ENCODE measurements at regions not wholly inside any gene's neighbourhood (a gene's known extent, or its start where the extent isn't known, plus 50 kb on each side); places are given as distances from the start of the nearest gene placed in this dataset.

DNA sequence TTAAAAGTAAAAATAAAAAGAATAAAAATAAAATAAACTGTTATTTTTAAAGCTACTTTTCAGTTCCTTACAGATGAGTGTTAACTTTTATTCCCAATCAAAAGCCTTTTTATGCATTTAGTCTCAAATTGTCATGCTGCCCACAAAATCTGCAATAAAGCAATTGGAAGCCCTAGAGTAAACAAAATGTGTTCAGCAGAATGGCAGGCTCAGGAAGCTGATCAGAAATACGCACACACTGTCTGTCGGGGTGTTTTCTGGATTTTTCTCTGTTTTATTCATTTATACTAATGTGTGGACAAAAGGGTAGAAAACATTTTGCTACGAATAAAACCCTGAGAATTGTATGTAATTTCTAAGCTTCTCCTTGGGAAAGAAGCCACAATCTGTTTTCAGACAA lies 162.8 kb downstream of the RCN1 start:
- no peaks in the 10 kb centered on the region for H3K9me3 ChIP-seq (ENCODE audit: control insufficient read depth in 4 of 4, low read length in 3 of 4)
- H3K36me3 ChIP-seq (ENCODE audit: control insufficient read depth in 4 of 4, insufficient read depth in 3 of 4, low read depth in 1 of 4, low read length in 3 of 4) = no peaks in the 10 kb centered on the region
- no peak overlapping the region for H3K4me3 ChIP-seq (ENCODE audit: low read depth in 1 of 3, low read length in 3 of 3)
- H3K27me3 ChIP-seq (ENCODE audit: control insufficient read depth in 4 of 4, insufficient read depth in 4 of 4, low read length in 3 of 4) = peaks cover 0 to 5% (median 0%) of the 10 kb centered on the region in 4 donors
- H3K9ac ChIP-seq (ENCODE audit: low read depth in 1 of 2, low read length in 2 of 2) = no peak overlapping the region
- H3K27ac ChIP-seq (ENCODE audit: low read depth in 1 of 2, low read length in 2 of 2) = no peak overlapping the region
- H3K4me1 ChIP-seq (ENCODE audit: control insufficient read depth in 4 of 4, insufficient read depth in 4 of 4, low read length in 3 of 4) = no peaks in the 10 kb centered on the region
- no peak for DNase-seq (ENCODE audit: low spot score)
- WGBS = 78% methylated on average over 3 of the region's 3 CpGs
- TF ChIP-seq RXRA (IDR thresholded peaks at IDR 0.05) (no peak), HNF4A (conservative IDR thresholded peaks at IDR 0.05) (no peak), SP1 (IDR thresholded peaks at IDR 0.05) (no peak), RAD21 (IDR thresholded peaks at IDR 0.05) (no peak), HNF4G (IDR thresholded peaks at IDR 0.05) (no peak), FOXA1 (IDR thresholded peaks at IDR 0.05) (no peak), TAF1 (conservative IDR thresholded peaks at IDR 0.05) (no peak), ATF3 (IDR thresholded peaks at IDR 0.05) (no peak)
- TF ChIP-seq, protein P1, sequence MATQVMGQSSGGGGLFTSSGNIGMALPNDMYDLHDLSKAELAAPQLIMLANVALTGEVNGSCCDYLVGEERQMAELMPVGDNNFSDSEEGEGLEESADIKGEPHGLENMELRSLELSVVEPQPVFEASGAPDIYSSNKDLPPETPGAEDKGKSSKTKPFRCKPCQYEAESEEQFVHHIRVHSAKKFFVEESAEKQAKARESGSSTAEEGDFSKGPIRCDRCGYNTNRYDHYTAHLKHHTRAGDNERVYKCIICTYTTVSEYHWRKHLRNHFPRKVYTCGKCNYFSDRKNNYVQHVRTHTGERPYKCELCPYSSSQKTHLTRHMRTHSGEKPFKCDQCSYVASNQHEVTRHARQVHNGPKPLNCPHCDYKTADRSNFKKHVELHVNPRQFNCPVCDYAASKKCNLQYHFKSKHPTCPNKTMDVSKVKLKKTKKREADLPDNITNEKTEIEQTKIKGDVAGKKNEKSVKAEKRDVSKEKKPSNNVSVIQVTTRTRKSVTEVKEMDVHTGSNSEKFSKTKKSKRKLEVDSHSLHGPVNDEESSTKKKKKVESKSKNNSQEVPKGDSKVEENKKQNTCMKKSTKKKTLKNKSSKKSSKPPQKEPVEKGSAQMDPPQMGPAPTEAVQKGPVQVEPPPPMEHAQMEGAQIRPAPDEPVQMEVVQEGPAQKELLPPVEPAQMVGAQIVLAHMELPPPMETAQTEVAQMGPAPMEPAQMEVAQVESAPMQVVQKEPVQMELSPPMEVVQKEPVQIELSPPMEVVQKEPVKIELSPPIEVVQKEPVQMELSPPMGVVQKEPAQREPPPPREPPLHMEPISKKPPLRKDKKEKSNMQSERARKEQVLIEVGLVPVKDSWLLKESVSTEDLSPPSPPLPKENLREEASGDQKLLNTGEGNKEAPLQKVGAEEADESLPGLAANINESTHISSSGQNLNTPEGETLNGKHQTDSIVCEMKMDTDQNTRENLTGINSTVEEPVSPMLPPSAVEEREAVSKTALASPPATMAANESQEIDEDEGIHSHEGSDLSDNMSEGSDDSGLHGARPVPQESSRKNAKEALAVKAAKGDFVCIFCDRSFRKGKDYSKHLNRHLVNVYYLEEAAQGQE (IDR thresholded peaks at IDR 0.05) = no peak
- TF ChIP-seq, protein P2, sequence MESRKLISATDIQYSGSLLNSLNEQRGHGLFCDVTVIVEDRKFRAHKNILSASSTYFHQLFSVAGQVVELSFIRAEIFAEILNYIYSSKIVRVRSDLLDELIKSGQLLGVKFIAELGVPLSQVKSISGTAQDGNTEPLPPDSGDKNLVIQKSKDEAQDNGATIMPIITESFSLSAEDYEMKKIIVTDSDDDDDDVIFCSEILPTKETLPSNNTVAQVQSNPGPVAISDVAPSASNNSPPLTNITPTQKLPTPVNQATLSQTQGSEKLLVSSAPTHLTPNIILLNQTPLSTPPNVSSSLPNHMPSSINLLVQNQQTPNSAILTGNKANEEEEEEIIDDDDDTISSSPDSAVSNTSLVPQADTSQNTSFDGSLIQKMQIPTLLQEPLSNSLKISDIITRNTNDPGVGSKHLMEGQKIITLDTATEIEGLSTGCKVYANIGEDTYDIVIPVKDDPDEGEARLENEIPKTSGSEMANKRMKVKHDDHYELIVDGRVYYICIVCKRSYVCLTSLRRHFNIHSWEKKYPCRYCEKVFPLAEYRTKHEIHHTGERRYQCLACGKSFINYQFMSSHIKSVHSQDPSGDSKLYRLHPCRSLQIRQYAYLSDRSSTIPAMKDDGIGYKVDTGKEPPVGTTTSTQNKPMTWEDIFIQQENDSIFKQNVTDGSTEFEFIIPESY (IDR thresholded peaks at IDR 0.05) = no peak

GRCh38 chr11:32255841-32256240 lies 165.0 kb downstream of the RCN1 start:
- peaks cover 0 to 6% (median 0%) of the 10 kb centered on the region in 4 donors for H3K27me3 ChIP-seq (ENCODE audit: control insufficient read depth in 4 of 4, insufficient read depth in 4 of 4, low read length in 3 of 4)
- H3K36me3 ChIP-seq (ENCODE audit: control insufficient read depth in 4 of 4, insufficient read depth in 3 of 4, low read depth in 1 of 4, low read length in 3 of 4) = no peaks in the 10 kb centered on the region
- H3K27ac ChIP-seq (ENCODE audit: low read depth in 1 of 2, low read length in 2 of 2) = no peak overlapping the region
- WGBS = 63% methylated on average over 8 of the region's 8 CpGs
- DNase-seq (ENCODE audit: low spot score) = no peak
- TF ChIP-seq, protein P2 (IDR thresholded peaks at IDR 0.05) = no peak
- TF ChIP-seq FOXA1 (IDR thresholded peaks at IDR 0.05) (no peak), EGR1 (IDR thresholded peaks at IDR 0.05; ENCODE audit: low read depth in 2 of 2) (no peak)
- H3K9me3 ChIP-seq (ENCODE audit: control insufficient read depth in 4 of 4, low read length in 3 of 4) = no peaks in the 10 kb centered on the region
- H3K4me1 ChIP-seq (ENCODE audit: control insufficient read depth in 4 of 4, insufficient read depth in 4 of 4, low read length in 3 of 4) = no peaks in the 10 kb centered on the region
- H3K9ac ChIP-seq (ENCODE audit: low read depth in 1 of 2, low read length in 2 of 2) = no peak overlapping the region
- H3K4me3 ChIP-seq (ENCODE audit: low read depth in 1 of 3, low read length in 3 of 3) = no peak overlapping the region

Data from liver (tissue), 7 donors.